Testis (tissue), 2 donors: ENCODE measurements at regions not wholly inside any gene's neighbourhood (a gene's known extent, or its start where the extent isn't known, plus 50 kb on each side); places are given as distances from the start of the nearest gene placed in this dataset.

ENCODE experiments used
- DNase-seq: peaks from one replicate; pipeline ENCODE4 v3.0.0-alpha.2; 2019
- H3K27ac ChIP-seq, 2 donors: fragments of 200-600 bp; sonication (generic); one replicate each; pipeline ENCODE4 v1.5.1; 2019
- H3K27me3 ChIP-seq: fragments of 200-600 bp; sonication (generic); one replicate; pipeline ENCODE4 v1.5.1; 2019
- H3K36me3 ChIP-seq: fragments of 200-600 bp; sonication (generic); one replicate; pipeline ENCODE4 v1.5.1; 2017; ENCODE audit warnings: low read depth; ENCODE audit errors: missing control alignments
- H3K4me1 ChIP-seq: fragments of 200-600 bp; sonication (generic); one replicate; pipeline ENCODE4 v1.5.1; 2019
- H3K4me3 ChIP-seq, 2 donors: fragments of 200-600 bp; sonication (generic); one replicate each; pipeline ENCODE4 v1.5.1; 2017 to 2019
- H3K9me3 ChIP-seq: fragments of 200-600 bp; sonication (generic); one replicate; pipeline ENCODE4 v1.5.1; 2017
- CTCF ChIP-seq, 3 experiments: fragments of 450-650 bp in 2 of 3; fragments of 200-600 bp in 1 of 3; sonication (generic) in 1 of 3; IDR thresholded peaks; one replicate each; pipeline ENCODE4 v1.5.1; 2016 to 2019; ENCODE audit warnings: antibody characterized with exemption in 3 of 3, mild to moderate bottlenecking in 2 of 3, moderate library complexity in 1 of 3
- POLR2A ChIP-seq: fragments of 450-650 bp; IDR thresholded peaks from one replicate; pipeline ENCODE4 v1.6.1; 2017; ENCODE audit warnings: antibody characterized with exemption, mild to moderate bottlenecking, moderate library complexity
- WGBS, 2 donors: methylation state at CpG; one replicate each; pipeline ENCODE4 v1.1.5; 2018; 5-methylcytosine and 5-hydroxymethylcytosine counted together
- intact Hi-C: fragments of 100-400 bp; cut with DNase I; formaldehyde crosslinking; loops from one replicate; pipeline ENCODE4 v1.15.1; 2023; ENCODE audit warnings: low total_unique reads

GRCh38 chr3:5063724-5064123 is 58.4 kb upstream of the ARL8B start:
- WGBS, 2 donors: 92 to 95% methylated on average over 6 of the region's 6 CpGs
- no peak for TF ChIP-seq CTCF (IDR thresholded peaks at IDR 0.05)
- TF ChIP-seq POLR2A: no peak
- H3K4me3 ChIP-seq: no peak overlapping the region
- no peaks in the 10 kb centered on the region for H3K9me3 ChIP-seq
- H3K27ac ChIP-seq: no peak overlapping the region
- no peaks in the 10 kb centered on the region for H3K36me3 ChIP-seq
- intact Hi-C loops: no loop called here
- H3K4me1 ChIP-seq: no peaks in the 10 kb centered on the region
- H3K27me3 ChIP-seq: no peaks in the 10 kb centered on the region
- no peak for DNase-seq

- Histone ChIP-seq H3K9me3 (no peaks in the 10 kb centered on the region), H3K4me3 (no peak overlapping the region), H3K27ac (no peak overlapping the region), H3K36me3 (no peaks in the 10 kb centered on the region), H3K27me3 (no peaks in the 10 kb centered on the region), H3K4me1 (no peaks in the 10 kb centered on the region)
- intact Hi-C loops: no loop called here
- no peak for DNase-seq
- TF ChIP-seq POLR2A (no peak), CTCF (IDR thresholded peaks at IDR 0.05) (no peak)
- 79 to 85% methylated on average over 13 to 14 of the region's 14 CpGs for WGBS, 2 donors
Measured at GRCh38 chr3:5068531-5069050, 53.5 kb upstream of the ARL8B start.

GRCh38 chr3:5069627-5070026 is 52.5 kb upstream of the ARL8B start:
- 92 to 96% methylated on average over 2 of the region's 2 CpGs for WGBS, 2 donors
- H3K9me3 ChIP-seq: no peaks in the 10 kb centered on the region
- no peak overlapping the region for H3K27ac ChIP-seq
- H3K4me3 ChIP-seq: no peak overlapping the region
- no peaks in the 10 kb centered on the region for H3K36me3 ChIP-seq
- TF ChIP-seq POLR2A (no peak), CTCF (IDR thresholded peaks at IDR 0.05) (no peak)
- H3K4me1 ChIP-seq: no peaks in the 10 kb centered on the region
- H3K27me3 ChIP-seq: no peaks in the 10 kb centered on the region
- intact Hi-C loops: no loop called here
- no peak for DNase-seq

- no peak for DNase-seq
- intact Hi-C loops: no loop called here
- 68 to 71% methylated on average over 7 of the region's 7 CpGs for WGBS, 2 donors
- Histone ChIP-seq H3K36me3 (no peaks in the 10 kb centered on the region), H3K4me3 (no peak overlapping the region), H3K27ac (no peak overlapping the region), H3K27me3 (no peaks in the 10 kb centered on the region), H3K9me3 (no peaks in the 10 kb centered on the region), H3K4me1 (no peaks in the 10 kb centered on the region)
- no peak for TF ChIP-seq POLR2A
- TF ChIP-seq CTCF (IDR thresholded peaks at IDR 0.05): no peak
Measured at GRCh38 chr3:5071061-5071460, 51.0 kb upstream of the ARL8B start.

GRCh38 chr3:5072100-5072816 is 49.8 kb upstream of the ARL8B start:
- TF ChIP-seq CTCF (IDR thresholded peaks at IDR 0.05) (no peak), POLR2A (no peak)
- Histone ChIP-seq H3K4me1 (no peaks in the 10 kb centered on the region), H3K27ac (no peak overlapping the region), H3K36me3 (no peaks in the 10 kb centered on the region), H3K27me3 (no peaks in the 10 kb centered on the region), H3K9me3 (no peaks in the 10 kb centered on the region), H3K4me3 (no peak overlapping the region)
- 89 to 91% methylated on average over 3 to 4 of the region's 4 CpGs for WGBS, 2 donors
- no peak for DNase-seq
- intact Hi-C loops: no loop called here
